HCT116 (cell line): ENCODE measurements at regions not wholly inside any gene's neighbourhood (a gene's known extent, or its start where the extent isn't known, plus 50 kb on each side); places are given as distances from the start of the nearest gene placed in this dataset.

Experiments used
- ATAC-seq: fragments of 200-7000 bp; cut with Tn5 transposase; 2 replicates; pipeline ENCODE4 v1.9.1; 2020; ENCODE audit warnings: mild to moderate bottlenecking, moderate library complexity
- BruUV-seq: library from RNA; stranded (reverse); fragments of 400-500 nt; replicated peaks from 2 replicates; lab custom pipeline; 2021; lab: Mats Ljungman, UMichigan
- CTCF ChIA-PET: fragments of 300-600 bp; sonication (Branson Sonifier 250); formaldehyde crosslinking; loops from one replicate; lab custom pipeline; 2021; ENCODE audit warnings: antibody characterized with exemption; lab: Charles Lee
- POLR2A ChIA-PET: fragments of 300-600, 350-600 bp; sonication (Branson Sonifier 250); formaldehyde crosslinking; loops from one replicate; lab custom pipeline; 2021; ENCODE audit warnings: antibody characterized with exemption; lab: Charles Lee
- RAD21 ChIA-PET, 2 experiments: fragments of 300-600 bp; sonication (Branson Sonifier 250); formaldehyde crosslinking; loops; one replicate each; lab custom pipeline; 2023; ENCODE audit warnings: low total read pairs in 2 of 2; ENCODE audit not compliant: uncharacterized antibody in 2 of 2, unreplicated experiment in 2 of 2, low non-redundant PET in 1 of 2; lab: Charles Lee
- DNase-seq: peaks from one replicate; pipeline ENCODE4 v3.0.0-alpha.2; 2010; ENCODE audit warnings: low read depth, low spot score
- H2AFZ ChIP-seq: fragments of 200-600 bp; shearing (Covaris generic), sonication (generic); 2 replicates; pipeline ENCODE4 v1.6.1; 2017; ENCODE audit warnings: low read depth, mixed run types, mixed read lengths, antibody characterized with exemption, low read length; ENCODE audit not compliant: poor library complexity, severe bottlenecking
- H3K27ac ChIP-seq: 2 replicates; pipeline ENCODE4 v1.5.1; 2012; ENCODE audit warnings: low read depth, low read length
- H3K27me3 ChIP-seq: fragments of 200-600 bp; sonication (generic); 2 replicates; pipeline ENCODE4 v1.6.1; 2016; ENCODE audit warnings: mixed run types, low read length, mixed read lengths; ENCODE audit not compliant: insufficient read depth
- H3K36me3 ChIP-seq, 2 experiments: fragments of 200-500 bp in 1 of 2; fragments of 200-600 bp in 1 of 2; sonication (Bioruptor generic) in 1 of 2; sonication (generic) in 1 of 2; 2 replicates each; pipeline versions ENCODE4 v1.5.1 to v1.6.1; 2014 to 2016; ENCODE audit warnings: low read length in 2 of 2, inconsistent platforms in 1 of 2, mixed read lengths in 1 of 2, mixed run types in 1 of 2; ENCODE audit not compliant: insufficient read depth in 2 of 2, control insufficient read depth in 1 of 2
- H3K4me1 ChIP-seq, 2 experiments: fragments of 200-600 bp in 1 of 2; sonication (generic) in 1 of 2; 2 replicates each; pipeline versions ENCODE4 v1.5.1 to v1.6.1; 2012 to 2017; ENCODE audit warnings: low read length in 2 of 2, inconsistent platforms in 1 of 2, mild to moderate bottlenecking in 1 of 2, mixed read lengths in 1 of 2, mixed run types in 1 of 2, moderate library complexity in 1 of 2; ENCODE audit not compliant: insufficient read depth in 2 of 2, control insufficient read depth in 1 of 2
- H3K4me2 ChIP-seq: fragments of 200-600 bp; sonication (generic); 2 replicates; pipeline ENCODE4 v1.6.1; 2017; ENCODE audit warnings: mixed run types, low read length, mixed read lengths
- H3K4me3 ChIP-seq, 2 experiments: fragments of 200-600 bp in 1 of 2; sonication (generic) in 1 of 2; replicated peaks in 1 of 2; 2 replicates each; pipeline ENCODE4 v1.5.1; 2011 to 2016; ENCODE audit warnings: low read length in 2 of 2, control low read depth in 1 of 2, low read depth in 1 of 2, mild to moderate bottlenecking in 1 of 2, mixed read lengths in 1 of 2, mixed run types in 1 of 2
- H3K79me2 ChIP-seq: fragments of 200-600 bp; sonication (generic); 2 replicates; pipeline ENCODE4 v1.6.1; 2017; ENCODE audit warnings: mild to moderate bottlenecking, mixed run types, low read length, moderate library complexity, mixed read lengths; ENCODE audit not compliant: insufficient read depth
- H3K9ac ChIP-seq: fragments of 200-600 bp; sonication (generic); 2 replicates; pipeline ENCODE4 v1.6.1; 2016; ENCODE audit warnings: low read length, mixed read lengths
- H3K9me2 ChIP-seq: fragments of 200-600 bp; sonication (generic), shearing (Covaris generic); 2 replicates; pipeline ENCODE4 v1.6.1; 2017; ENCODE audit warnings: mixed run types, mild to moderate bottlenecking, moderate library complexity; ENCODE audit not compliant: insufficient read depth
- H3K9me3 ChIP-seq, 2 experiments: fragments of 200-500 bp in 1 of 2; fragments of 200-600 bp in 1 of 2; sonication (Bioruptor generic) in 1 of 2; sonication (generic) in 1 of 2; 2 replicates each; pipeline ENCODE4 v1.6.1; 2014 to 2017; ENCODE audit warnings: low read length in 2 of 2, mixed read lengths in 2 of 2, inconsistent platforms in 1 of 2, low read depth in 1 of 2, mild to moderate bottlenecking in 1 of 2, mixed run types in 1 of 2, moderate library complexity in 1 of 2; ENCODE audit not compliant: control insufficient read depth in 1 of 2, insufficient read depth in 1 of 2
- H4K20me1 ChIP-seq: fragments of 200-600 bp; sonication (generic), shearing (Covaris generic); 2 replicates; pipeline ENCODE4 v1.6.1; 2017; ENCODE audit warnings: mixed run types, mild to moderate bottlenecking, moderate library complexity; ENCODE audit not compliant: insufficient read depth
- EZH2phosphoT487 ChIP-seq: fragments of 200-600 bp; IDR thresholded peaks from 2 replicates; pipeline ENCODE4 v1.6.1; 2018; ENCODE audit warnings: antibody characterized with exemption, borderline replicate concordance
- intact Hi-C: fragments of 100-400 bp; cut with micrococcal nuclease; formaldehyde crosslinking; loops from 2 replicates; pipeline ENCODE4 v1.10.0; 2022
- TF ChIP-seq, protein P1 (sequence below): IDR thresholded peaks from 2 replicates; pipeline ENCODE4 v1.6.1; 2012; ENCODE audit warnings: low read depth
- TF ChIP-seq, protein P2 (sequence below), 3 experiments: fragments of 200-600 bp in 1 of 3; sonication (generic) in 1 of 3; IDR thresholded peaks in 2 of 3; conservative IDR thresholded peaks in 1 of 3; 2 replicates each; pipeline ENCODE4 v1.5.1; 2012 to 2017; ENCODE audit warnings: low read depth in 2 of 3, low read length in 2 of 3, antibody characterized with exemption in 1 of 3, borderline replicate concordance in 1 of 3, control low read depth in 1 of 3, mild to moderate bottlenecking in 1 of 3, mixed read lengths in 1 of 3, mixed run types in 1 of 3, moderate library complexity in 1 of 3; ENCODE audit not compliant: insufficient read depth in 1 of 3

DNA sequence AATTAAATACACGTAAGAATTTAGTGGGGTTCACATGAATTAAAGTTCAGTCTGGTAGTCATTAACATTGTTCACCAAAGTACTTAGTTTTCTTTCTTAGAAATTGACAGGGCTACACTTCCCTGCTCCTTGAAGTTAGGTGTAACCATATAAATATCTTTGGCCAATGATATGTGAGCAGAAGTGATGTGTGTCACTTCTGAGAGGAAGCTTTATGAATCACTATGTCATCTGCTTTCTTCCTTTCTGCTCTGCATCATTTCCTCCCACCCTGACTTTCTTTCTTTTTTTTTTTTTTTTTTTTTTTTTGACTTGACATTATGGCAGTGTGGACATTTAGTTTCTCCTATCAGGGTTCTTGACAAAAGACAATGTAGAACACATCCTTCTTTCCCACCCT lies 156.2 kb upstream of the COL8A1 start:
- no peak for ATAC-seq
- no peaks in the 10 kb centered on the region for H3K79me2 ChIP-seq
- 0 out of 2 replicates have a peak, but pooled peaks cover 12% of the 10 kb centered on the region for H3K27me3 ChIP-seq
- ChIA-PET POLR2A (no interaction called here), RAD21 (no interaction called here), CTCF (no interaction called here)
- H3K4me1 ChIP-seq: no peaks in the 10 kb centered on the region
- no peak overlapping the region for H3K4me2 ChIP-seq
- H4K20me1 ChIP-seq: no peaks in the 10 kb centered on the region
- intact Hi-C loops: no loop called here
- no peaks in the 10 kb centered on the region for H3K36me3 ChIP-seq
- no peak overlapping the region for H3K9ac ChIP-seq
- no peaks in the 10 kb centered on the region for H3K9me2 ChIP-seq
- no TSS peak for BruUV-seq
- no peak overlapping the region for H3K4me3 ChIP-seq
- TF ChIP-seq, protein P1, sequence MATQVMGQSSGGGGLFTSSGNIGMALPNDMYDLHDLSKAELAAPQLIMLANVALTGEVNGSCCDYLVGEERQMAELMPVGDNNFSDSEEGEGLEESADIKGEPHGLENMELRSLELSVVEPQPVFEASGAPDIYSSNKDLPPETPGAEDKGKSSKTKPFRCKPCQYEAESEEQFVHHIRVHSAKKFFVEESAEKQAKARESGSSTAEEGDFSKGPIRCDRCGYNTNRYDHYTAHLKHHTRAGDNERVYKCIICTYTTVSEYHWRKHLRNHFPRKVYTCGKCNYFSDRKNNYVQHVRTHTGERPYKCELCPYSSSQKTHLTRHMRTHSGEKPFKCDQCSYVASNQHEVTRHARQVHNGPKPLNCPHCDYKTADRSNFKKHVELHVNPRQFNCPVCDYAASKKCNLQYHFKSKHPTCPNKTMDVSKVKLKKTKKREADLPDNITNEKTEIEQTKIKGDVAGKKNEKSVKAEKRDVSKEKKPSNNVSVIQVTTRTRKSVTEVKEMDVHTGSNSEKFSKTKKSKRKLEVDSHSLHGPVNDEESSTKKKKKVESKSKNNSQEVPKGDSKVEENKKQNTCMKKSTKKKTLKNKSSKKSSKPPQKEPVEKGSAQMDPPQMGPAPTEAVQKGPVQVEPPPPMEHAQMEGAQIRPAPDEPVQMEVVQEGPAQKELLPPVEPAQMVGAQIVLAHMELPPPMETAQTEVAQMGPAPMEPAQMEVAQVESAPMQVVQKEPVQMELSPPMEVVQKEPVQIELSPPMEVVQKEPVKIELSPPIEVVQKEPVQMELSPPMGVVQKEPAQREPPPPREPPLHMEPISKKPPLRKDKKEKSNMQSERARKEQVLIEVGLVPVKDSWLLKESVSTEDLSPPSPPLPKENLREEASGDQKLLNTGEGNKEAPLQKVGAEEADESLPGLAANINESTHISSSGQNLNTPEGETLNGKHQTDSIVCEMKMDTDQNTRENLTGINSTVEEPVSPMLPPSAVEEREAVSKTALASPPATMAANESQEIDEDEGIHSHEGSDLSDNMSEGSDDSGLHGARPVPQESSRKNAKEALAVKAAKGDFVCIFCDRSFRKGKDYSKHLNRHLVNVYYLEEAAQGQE: no peak
- TF ChIP-seq EZH2phosphoT487: no peak
- TF ChIP-seq, protein P2, sequence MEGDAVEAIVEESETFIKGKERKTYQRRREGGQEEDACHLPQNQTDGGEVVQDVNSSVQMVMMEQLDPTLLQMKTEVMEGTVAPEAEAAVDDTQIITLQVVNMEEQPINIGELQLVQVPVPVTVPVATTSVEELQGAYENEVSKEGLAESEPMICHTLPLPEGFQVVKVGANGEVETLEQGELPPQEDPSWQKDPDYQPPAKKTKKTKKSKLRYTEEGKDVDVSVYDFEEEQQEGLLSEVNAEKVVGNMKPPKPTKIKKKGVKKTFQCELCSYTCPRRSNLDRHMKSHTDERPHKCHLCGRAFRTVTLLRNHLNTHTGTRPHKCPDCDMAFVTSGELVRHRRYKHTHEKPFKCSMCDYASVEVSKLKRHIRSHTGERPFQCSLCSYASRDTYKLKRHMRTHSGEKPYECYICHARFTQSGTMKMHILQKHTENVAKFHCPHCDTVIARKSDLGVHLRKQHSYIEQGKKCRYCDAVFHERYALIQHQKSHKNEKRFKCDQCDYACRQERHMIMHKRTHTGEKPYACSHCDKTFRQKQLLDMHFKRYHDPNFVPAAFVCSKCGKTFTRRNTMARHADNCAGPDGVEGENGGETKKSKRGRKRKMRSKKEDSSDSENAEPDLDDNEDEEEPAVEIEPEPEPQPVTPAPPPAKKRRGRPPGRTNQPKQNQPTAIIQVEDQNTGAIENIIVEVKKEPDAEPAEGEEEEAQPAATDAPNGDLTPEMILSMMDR (IDR thresholded peaks at IDR 0.05 in 2 of 3, conservative IDR thresholded peaks at IDR 0.05 in 1 of 3; ENCODE audit: borderline replicate concordance in 1 of 3, insufficient read depth in 1 of 3, low read depth in 2 of 3, low read length in 2 of 3): no peak
- H2AFZ ChIP-seq: no peak overlapping the region
- H3K27ac ChIP-seq: no peak overlapping the region
- DNase-seq: no peak
- 0 out of 4 replicates have a peak, but pooled peaks cover 0 to 5% of the 10 kb centered on the region in 2 experiments for H3K9me3 ChIP-seq
